ENCODE measurements at regions not wholly inside any gene's neighbourhood (a gene's known extent, or its start where the extent isn't known, plus 50 kb on each side); places are given as distances from the start of the nearest gene placed in this dataset.
"Not testable (repeated sequence)": the region's sequence is repeated elsewhere in the genome, so short reads cannot be mapped to it uniquely, and the experiment has no call there.

GRCh38 chr16:65735615-65736014 is 613.8 kb upstream of the CDH11 start:
- not testable (repeated sequence) for TF ChIP-seq CTCF (IDR thresholded peaks at IDR 0.05; ENCODE audit: low read depth, low read length, poor library complexity, severe bottlenecking); EZH2phosphoT487 (IDR thresholded peaks at IDR 0.05; ENCODE audit: borderline replicate concordance, low read length)

All from DOHH2 (cell line).